Esophagus (tissue), 2 donors: ENCODE measurements at regions not wholly inside any gene's neighbourhood (a gene's known extent, or its start where the extent isn't known, plus 50 kb on each side); places are given as distances from the start of the nearest gene placed in this dataset.

Source experiments
- H3K27ac ChIP-seq, 2 donors: one replicate each; pipeline ENCODE4 v1.5.1; 2013; ENCODE audit warnings: low read depth in 2 of 2, mild to moderate bottlenecking in 2 of 2, inconsistent platforms in 1 of 2, low read length in 1 of 2, moderate library complexity in 1 of 2
- H3K27me3 ChIP-seq, 2 donors: one replicate each; pipeline ENCODE4 v1.6.1; 2013; ENCODE audit warnings: low read length in 2 of 2, control low read depth in 1 of 2, mild to moderate bottlenecking in 1 of 2; ENCODE audit not compliant: insufficient read depth in 2 of 2, control insufficient read depth in 1 of 2
- H3K36me3 ChIP-seq, 2 donors: one replicate each; pipeline ENCODE4 v1.6.1; 2013; ENCODE audit warnings: low read length in 1 of 2; ENCODE audit not compliant: control insufficient read depth in 2 of 2, insufficient read depth in 2 of 2
- H3K4me1 ChIP-seq, 2 donors: one replicate each; pipeline ENCODE4 v1.6.1; 2013; ENCODE audit warnings: low read length in 1 of 2; ENCODE audit not compliant: control insufficient read depth in 2 of 2, insufficient read depth in 2 of 2
- H3K4me3 ChIP-seq, 2 donors: one replicate each; pipeline ENCODE4 v1.5.1; 2013; ENCODE audit warnings: low read length in 2 of 2, mild to moderate bottlenecking in 2 of 2, low read depth in 1 of 2, moderate library complexity in 1 of 2
- H3K9me3 ChIP-seq, 2 donors: one replicate each; pipeline ENCODE4 v1.6.1; 2013; ENCODE audit warnings: mild to moderate bottlenecking in 2 of 2, low read depth in 1 of 2, low read length in 1 of 2, moderate library complexity in 1 of 2; ENCODE audit not compliant: control insufficient read depth in 2 of 2, insufficient read depth in 1 of 2
- WGBS, 2 donors: extraction: QIAGEN DNeasy Blood & Tissue Kit; methylation state at CpG; one replicate each; pipeline ENCODE4 v1.1.7; 2013; 5-methylcytosine and 5-hydroxymethylcytosine counted together
- donor health status: healthy with polysubstance abuse.
- donor health status: Bipolar disorder and iron deficiency.

- H3K9me3 ChIP-seq = no peaks in the 10 kb centered on the region
- no peaks in the 10 kb centered on the region for H3K27me3 ChIP-seq
- H3K36me3 ChIP-seq = no peaks in the 10 kb centered on the region
- WGBS, 2 donors = 22% methylated on average over 2 of the region's 2 CpGs
- H3K4me3 ChIP-seq = no peak overlapping the region
- H3K4me1 ChIP-seq = no peaks in the 10 kb centered on the region
- H3K27ac ChIP-seq = no peak overlapping the region
These were observed 316.5 kb upstream of the OR4E1 start for GRCh38 chr14:21990116-21990515.

GRCh38 chr14:21989090-21989489, 315.5 kb upstream of the OR4E1 start:
- no peaks in the 10 kb centered on the region for H3K9me3 ChIP-seq
- no peaks in the 10 kb centered on the region for H3K36me3 ChIP-seq
- 81 to 83% methylated on average over 7 of the region's 7 CpGs for WGBS, 2 donors
- H3K27ac ChIP-seq = no peak overlapping the region
- no peak overlapping the region for H3K4me3 ChIP-seq
- no peaks in the 10 kb centered on the region for H3K27me3 ChIP-seq
- no peaks in the 10 kb centered on the region for H3K4me1 ChIP-seq

DNA sequence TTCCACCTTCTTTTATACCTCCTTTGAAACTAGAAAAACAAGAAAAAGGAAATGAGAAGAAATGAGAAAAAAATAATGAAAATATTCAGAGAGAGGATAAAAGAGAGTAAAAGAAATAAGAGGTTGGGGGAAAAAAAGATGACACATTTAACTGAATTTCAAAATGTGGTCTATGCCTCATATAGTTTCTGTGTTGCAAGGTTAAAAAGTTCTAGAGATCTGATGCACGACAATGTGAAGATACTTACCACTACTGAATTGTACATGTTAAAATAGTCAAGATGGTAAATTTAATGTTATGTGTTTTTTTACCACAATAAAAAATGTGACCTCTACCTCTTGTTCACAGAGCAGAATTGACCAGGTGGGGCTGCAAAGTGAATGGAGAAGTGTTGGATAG, 314.8 kb upstream of the OR4E1 start:
- Histone ChIP-seq H3K9me3 (no peaks in the 10 kb centered on the region), H3K27me3 (no peaks in the 10 kb centered on the region), H3K36me3 (no peaks in the 10 kb centered on the region), H3K27ac (no peak overlapping the region), H3K4me3 (no peak overlapping the region), H3K4me1 (no peaks in the 10 kb centered on the region)
- WGBS, 2 donors = 90 to 92% methylated on average over 1 of the region's 1 CpG

DNA sequence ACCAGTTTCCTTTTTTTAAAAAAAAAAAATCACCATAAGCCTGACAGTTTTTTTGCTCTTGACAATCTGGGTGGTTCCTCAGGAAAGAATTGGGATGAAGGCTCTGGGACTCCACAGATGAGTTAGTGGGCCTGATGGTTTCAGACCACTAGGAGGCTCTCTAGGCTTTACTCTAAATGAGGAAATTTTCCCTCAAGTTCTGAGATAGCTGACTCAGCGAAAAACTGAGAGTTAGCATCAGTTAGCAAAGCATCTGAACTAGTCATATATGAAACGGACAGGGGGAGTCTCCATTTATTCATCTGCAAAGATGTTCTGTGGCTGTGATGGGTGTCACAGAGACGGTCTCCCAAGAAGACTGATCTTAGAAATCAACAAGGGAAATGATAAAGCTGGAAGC, 314.3 kb upstream of the OR4E1 start:
- WGBS, 2 donors = 28 to 29% methylated on average over 3 of the region's 3 CpGs
- no peaks in the 10 kb centered on the region for H3K36me3 ChIP-seq
- H3K27me3 ChIP-seq = no peaks in the 10 kb centered on the region
- H3K27ac ChIP-seq = no peak overlapping the region
- H3K4me3 ChIP-seq = no peak overlapping the region
- H3K9me3 ChIP-seq = no peaks in the 10 kb centered on the region
- no peaks in the 10 kb centered on the region for H3K4me1 ChIP-seq

DNA sequence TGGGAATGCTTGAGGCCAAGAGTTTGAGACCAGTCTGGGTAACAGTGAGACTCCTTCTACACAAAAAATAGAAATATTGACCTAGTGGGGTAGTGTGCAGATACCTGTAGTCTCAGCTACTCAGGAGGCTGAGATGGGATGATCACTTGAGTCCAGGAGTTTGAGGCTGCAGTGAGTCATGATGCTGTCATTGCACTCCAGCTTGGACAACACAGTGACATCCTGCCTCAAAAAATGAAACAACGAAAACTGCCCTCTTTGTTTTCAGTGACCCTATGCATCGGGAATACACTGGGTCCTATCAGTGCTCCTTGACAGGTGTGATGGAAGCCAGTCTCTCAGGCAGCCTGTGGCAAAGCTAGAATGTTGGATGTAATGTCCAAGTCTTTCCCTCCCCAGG, 311.5 kb upstream of the OR4E1 start:
- Histone ChIP-seq H3K27me3 (no peaks in the 10 kb centered on the region), H3K4me1 (no peaks in the 10 kb centered on the region), H3K4me3 (no peak overlapping the region), H3K27ac (no peak overlapping the region), H3K36me3 (no peaks in the 10 kb centered on the region), H3K9me3 (no peaks in the 10 kb centered on the region)
- 35 to 56% methylated on average over 2 of the region's 2 CpGs for WGBS, 2 donors

DNA sequence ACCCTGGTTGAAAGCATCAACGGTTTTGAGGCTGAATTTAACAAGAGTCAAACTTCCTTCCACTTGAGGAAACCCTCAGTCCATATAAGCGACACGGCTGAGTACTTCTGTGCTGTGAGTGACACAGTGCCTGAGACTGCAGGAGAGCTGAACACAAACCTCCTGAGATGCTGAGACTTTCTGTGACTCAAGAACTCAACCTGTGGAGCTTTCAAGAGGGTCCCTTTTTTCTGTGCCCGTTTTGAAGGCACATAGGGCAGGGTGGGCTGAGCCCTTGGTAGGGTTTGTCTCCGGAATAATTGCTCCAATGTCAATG, 305.3 kb upstream of the OR4E1 start:
- H3K27ac ChIP-seq = no peak overlapping the region
- H3K4me1 ChIP-seq = no peaks in the 10 kb centered on the region
- H3K4me3 ChIP-seq = no peak overlapping the region
- 69 to 75% methylated on average over 5 of the region's 5 CpGs for WGBS, 2 donors
- H3K27me3 ChIP-seq = no peaks in the 10 kb centered on the region
- no peaks in the 10 kb centered on the region for H3K9me3 ChIP-seq
- no peaks in the 10 kb centered on the region for H3K36me3 ChIP-seq

DNA sequence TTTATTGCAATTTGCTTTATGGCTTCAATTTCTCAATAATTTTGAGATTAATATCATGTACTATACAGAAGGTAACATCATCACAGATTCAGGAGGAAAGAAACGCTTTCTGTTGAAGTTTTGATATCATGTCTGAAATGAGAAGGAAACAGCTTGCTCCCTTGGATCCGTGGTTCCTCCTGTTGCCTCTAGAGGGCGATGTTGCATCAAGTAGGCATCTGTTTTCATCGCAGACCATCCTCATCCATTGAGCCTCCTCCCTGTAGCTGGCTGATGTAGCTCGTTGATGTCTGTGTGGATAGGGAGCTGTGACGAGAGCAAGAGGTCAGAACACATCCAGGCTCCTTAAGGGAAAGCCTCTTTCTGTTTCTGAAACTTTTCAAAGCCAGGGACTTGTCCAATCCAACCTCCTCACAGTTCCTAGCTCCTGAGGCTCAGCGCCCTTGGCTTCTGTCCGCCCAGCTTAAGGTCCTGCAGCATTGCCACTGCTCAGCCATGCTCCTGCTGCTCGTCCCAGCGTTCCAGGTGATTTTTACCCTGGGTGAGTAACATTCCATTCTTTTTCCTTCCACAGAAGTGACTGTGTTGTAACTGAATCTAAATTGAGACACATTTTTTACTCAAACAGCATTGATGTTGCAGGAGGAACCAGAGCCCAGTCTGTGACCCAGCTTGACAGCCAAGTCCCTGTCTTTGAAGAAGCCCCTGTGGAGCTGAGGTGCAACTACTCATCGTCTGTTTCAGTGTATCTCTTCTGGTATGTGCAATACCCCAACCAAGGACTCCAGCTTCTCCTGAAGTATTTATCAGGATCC, 304.8 kb upstream of the OR4E1 start:
- Histone ChIP-seq H3K27ac (no peak overlapping the region), H3K4me3 (no peak overlapping the region), H3K27me3 (no peaks in the 10 kb centered on the region), H3K9me3 (no peaks in the 10 kb centered on the region), H3K4me1 (no peaks in the 10 kb centered on the region), H3K36me3 (no peaks in the 10 kb centered on the region)
- WGBS, 2 donors = 45 to 47% methylated on average over 11 of the region's 11 CpGs

- H3K4me1 ChIP-seq = no peaks in the 10 kb centered on the region
- no peaks in the 10 kb centered on the region for H3K27me3 ChIP-seq
- no peaks in the 10 kb centered on the region for H3K36me3 ChIP-seq
- H3K27ac ChIP-seq = no peak overlapping the region
- no peaks in the 10 kb centered on the region for H3K9me3 ChIP-seq
- H3K4me3 ChIP-seq = no peak overlapping the region
- 87 to 95% methylated on average over 2 of the region's 2 CpGs for WGBS, 2 donors
These were observed 301.1 kb upstream of the OR4E1 start for GRCh38 chr14:21974741-21975140.

GRCh38 chr14:21965042-21965441, 291.4 kb upstream of the OR4E1 start:
- H3K9me3 ChIP-seq = no peaks in the 10 kb centered on the region
- no peaks in the 10 kb centered on the region for H3K36me3 ChIP-seq
- H3K27ac ChIP-seq = no peak overlapping the region
- no peak overlapping the region for H3K4me3 ChIP-seq
- no peaks in the 10 kb centered on the region for H3K27me3 ChIP-seq
- WGBS, 2 donors = 60 to 72% methylated on average over 1 of the region's 1 CpG
- no peaks in the 10 kb centered on the region for H3K4me1 ChIP-seq

GRCh38 chr14:21964180-21964579, 290.6 kb upstream of the OR4E1 start:
- H3K4me1 ChIP-seq = no peaks in the 10 kb centered on the region
- no peaks in the 10 kb centered on the region for H3K36me3 ChIP-seq
- no peak overlapping the region for H3K27ac ChIP-seq
- H3K4me3 ChIP-seq = no peak overlapping the region
- no peaks in the 10 kb centered on the region for H3K27me3 ChIP-seq
- H3K9me3 ChIP-seq = peaks cover 0 to 2% of the 10 kb centered on the region in 2 donors
- 54 to 74% methylated on average over 1 of the region's 1 CpG for WGBS, 2 donors
